ENCODE measurements at regions not wholly inside any gene's neighbourhood (a gene's known extent, or its start where the extent isn't known, plus 50 kb on each side); places are given as distances from the start of the nearest gene placed in this dataset.

GRCh38 chr18:55805666-55806065 is 217.7 kb upstream of the TCF4 start:
- ChIA-PET CTCF (interaction anchor here (0.6 kb wide), 1 partner anchor 275 kb away, joined by 5 read pairs; no protein-coding TSS in a partner anchor), POLR2A (no interaction called here)
- TF ChIP-seq MZF1 (tag by site-specific recombination; IDR thresholded peaks at IDR 0.05; ENCODE audit: borderline replicate concordance) (no peak), ZNF148 (tag by site-specific recombination; IDR thresholded peaks at IDR 0.05; ENCODE audit: borderline replicate concordance) (no peak), ZNF449 (tag by site-specific recombination; IDR thresholded peaks at IDR 0.05) (no peak), ZSCAN23 (tag by site-specific recombination; IDR thresholded peaks at IDR 0.05) (no peak), ZSCAN18 (tag by site-specific recombination; IDR thresholded peaks at IDR 0.05) (no peak), ZNF530 (tag by site-specific recombination; IDR thresholded peaks at IDR 0.05; ENCODE audit: low read depth) (no peak), ZNF24 (tag by site-specific recombination; IDR thresholded peaks at IDR 0.05) (no peak)

GRCh38 chr18:55795101-55795669 is 207.2 kb upstream of the TCF4 start:
- Histone ChIP-seq H3K9me3 (ENCODE audit: control insufficient read depth, insufficient read depth, low read depth, low read length) (no peaks in the 10 kb centered on the region), H3K36me3 (ENCODE audit: control insufficient read depth in 2 of 2, insufficient read depth in 1 of 2, low read length in 2 of 2) (peaks cover 0 to 4% of the 10 kb centered on the region in 2 experiments; a peak in 1 of 3 replicates), H3K4me1 (ENCODE audit: control insufficient read depth, insufficient read depth, low read length) (no peaks in the 10 kb centered on the region), H3K27ac (ENCODE audit: extremely low read depth, low read depth, low read length) (no peak overlapping the region), H3K4me3 (ENCODE audit: low read depth, low read length) (no peak overlapping the region)
- TF ChIP-seq ZNF645 (tag by site-specific recombination; IDR thresholded peaks at IDR 0.05) (no peak), KLF1 (tag by site-specific recombination; IDR thresholded peaks at IDR 0.05) (no peak), ZSCAN23 (tag by site-specific recombination; IDR thresholded peaks at IDR 0.05) (no peak), ZNF488 (tag by site-specific recombination; IDR thresholded peaks at IDR 0.05) (no peak), ZNF138 (tag by site-specific recombination; IDR thresholded peaks at IDR 0.05; ENCODE audit: borderline replicate concordance) (no peak), ZNF830 (tag by site-specific recombination; IDR thresholded peaks at IDR 0.05; ENCODE audit: low read depth) (no peak), ZNF660 (tag by site-specific recombination; IDR thresholded peaks at IDR 0.05) (no peak), PRDM4 (tag by site-specific recombination; IDR thresholded peaks at IDR 0.05) (no peak), AEBP2 (tag by site-specific recombination; IDR thresholded peaks at IDR 0.05; ENCODE audit: borderline replicate concordance) (no peak), ZSCAN4 (tag by site-specific recombination; IDR thresholded peaks at IDR 0.05) (no peak), ZNF223 (tag by site-specific recombination; IDR thresholded peaks at IDR 0.05) (no peak), ZNF132 (tag by site-specific recombination; IDR thresholded peaks at IDR 0.05; ENCODE audit: borderline replicate concordance) (no peak), ZSCAN30 (tag by site-specific recombination; IDR thresholded peaks at IDR 0.05) (no peak), ZNF146 (tag by site-specific recombination; IDR thresholded peaks at IDR 0.05) (no peak)
- ChIA-PET CTCF (no interaction called here), POLR2A (no interaction called here)

More at GRCh38 chr18:55805666-55806065, 217.7 kb upstream of the TCF4 start:
- H3K36me3 ChIP-seq (ENCODE audit: control insufficient read depth in 2 of 2, insufficient read depth in 1 of 2, low read length in 2 of 2) = no peaks in the 10 kb centered on the region
- no peak overlapping the region for H3K4me3 ChIP-seq (ENCODE audit: low read depth, low read length)
- no peak overlapping the region for H3K27ac ChIP-seq (ENCODE audit: extremely low read depth, low read depth, low read length)
- no peaks in the 10 kb centered on the region for H3K9me3 ChIP-seq (ENCODE audit: control insufficient read depth, insufficient read depth, low read depth, low read length)
- H3K4me1 ChIP-seq (ENCODE audit: control insufficient read depth, insufficient read depth, low read length) = no peaks in the 10 kb centered on the region
